HG02981 (cell line): ENCODE measurements at regions not wholly inside any gene's neighbourhood (a gene's known extent, or its start where the extent isn't known, plus 50 kb on each side); places are given as distances from the start of the nearest gene placed in this dataset.
"Not testable (repeated sequence)": the region's sequence is repeated elsewhere in the genome, so short reads cannot be mapped to it uniquely, and the experiment has no call there.

Experiments used
- ATAC-seq: cut with Tn5 transposase; IDR thresholded peaks from one replicate; pipeline ENCODE4 v1.9.1; 2021; ENCODE audit warnings: mild to moderate bottlenecking, moderate library complexity; ENCODE audit not compliant: unreplicated experiment

GRCh38 chr4:186813377-186814068 lies 89.9 kb upstream of the FAT1 start:
- no peak for ATAC-seq

GRCh38 chr4:186814535-186815070 lies 90.9 kb upstream of the FAT1 start:
- ATAC-seq = no peak

- no peak for ATAC-seq
Measured at GRCh38 chr4:186819342-186820086, 95.9 kb upstream of the FAT1 start.

GRCh38 chr4:186820391-186820891 lies 96.8 kb upstream of the FAT1 start:
- no peak for ATAC-seq

- ATAC-seq = no peak
Measured at GRCh38 chr4:186823989-186824388, 100.3 kb upstream of the FAT1 start.

GRCh38 chr4:186825069-186825468 lies 101.4 kb upstream of the FAT1 start:
- ATAC-seq = no peak

- no peak for ATAC-seq
Measured at GRCh38 chr4:186826006-186826405, 102.3 kb upstream of the FAT1 start.

GRCh38 chr4:186826846-186827533 lies 103.3 kb upstream of the FAT1 start:
- no peak for ATAC-seq

- ATAC-seq = no peak
Measured at GRCh38 chr4:186827534-186827897, 103.9 kb upstream of the FAT1 start.

- no peak for ATAC-seq
Measured at GRCh38 chr4:186829097-186829496, 105.4 kb upstream of the FAT1 start.

- ATAC-seq = no peak
Measured at GRCh38 chr4:186829740-186830449, 106.2 kb upstream of the FAT1 start.

GRCh38 chr4:186831574-186831973 lies 107.9 kb upstream of the FAT1 start:
- no peak for ATAC-seq

GRCh38 chr4:186832906-186833305 lies 109.2 kb upstream of the FAT1 start:
- no peak for ATAC-seq

- not testable (repeated sequence) for ATAC-seq
Measured at GRCh38 chr4:186837463-186837862, 113.8 kb upstream of the FAT1 start.

GRCh38 chr4:186838295-186838694 lies 114.6 kb upstream of the FAT1 start:
- ATAC-seq = no peak

- peak; percentile 73 for ATAC-seq
Measured at GRCh38 chr4:186839122-186840037, 115.7 kb upstream of the FAT1 start.

GRCh38 chr4:186840222-186840701 lies 116.6 kb upstream of the FAT1 start:
- no peak for ATAC-seq

- no peak for ATAC-seq
Measured at GRCh38 chr4:186840771-186841301, 117.2 kb upstream of the FAT1 start.

GRCh38 chr4:186844059-186844681 lies 120.5 kb upstream of the FAT1 start:
- no peak for ATAC-seq
